Lower lobe of right lung (tissue), 2 donors: ENCODE measurements at regions not wholly inside any gene's neighbourhood (a gene's known extent, or its start where the extent isn't known, plus 50 kb on each side); places are given as distances from the start of the nearest gene placed in this dataset.

Experiments used
- ATAC-seq, 2 donors: fragments of 200-7000 bp; cut with Tn5 transposase; one replicate each; pipeline ENCODE4 v1.9.1; 2020 to 2022; ENCODE audit warnings: mild to moderate bottlenecking in 2 of 2, moderate library complexity in 2 of 2
- DNase-seq: peaks from one replicate; pipeline ENCODE4 v3.0.0-alpha.2; 2020
- H3K27ac ChIP-seq: fragments of 200-600 bp; one replicate; pipeline ENCODE4 v1.8.0; 2022
- H3K27me3 ChIP-seq: fragments of 200-600 bp; one replicate; pipeline ENCODE4 v1.8.0; 2022; ENCODE audit warnings: low read depth
- H3K36me3 ChIP-seq: fragments of 200-600 bp; one replicate; pipeline ENCODE4 v1.8.0; 2022; ENCODE audit warnings: mild to moderate bottlenecking
- H3K4me1 ChIP-seq: fragments of 200-600 bp; one replicate; pipeline ENCODE4 v1.8.0; 2022
- H3K4me3 ChIP-seq: fragments of 200-600 bp; one replicate; pipeline ENCODE4 v1.8.0; 2022; ENCODE audit warnings: mild to moderate bottlenecking
- H3K9me3 ChIP-seq: fragments of 200-600 bp; one replicate; pipeline ENCODE4 v1.8.0; 2022
- intact Hi-C: fragments of 100-400 bp; cut with DNase I; formaldehyde crosslinking; loops from one replicate; pipeline ENCODE4 v1.11.0; 2022
- TF ChIP-seq, protein P1 (sequence below): fragments of 200-600 bp; IDR thresholded peaks from one replicate; pipeline ENCODE4 v1.8.0; 2022; ENCODE audit warnings: antibody characterized with exemption, mild to moderate bottlenecking
- donor health status: DM: no; HTN: yes; CAD: no; lungs with severe emphysema.

DNA sequence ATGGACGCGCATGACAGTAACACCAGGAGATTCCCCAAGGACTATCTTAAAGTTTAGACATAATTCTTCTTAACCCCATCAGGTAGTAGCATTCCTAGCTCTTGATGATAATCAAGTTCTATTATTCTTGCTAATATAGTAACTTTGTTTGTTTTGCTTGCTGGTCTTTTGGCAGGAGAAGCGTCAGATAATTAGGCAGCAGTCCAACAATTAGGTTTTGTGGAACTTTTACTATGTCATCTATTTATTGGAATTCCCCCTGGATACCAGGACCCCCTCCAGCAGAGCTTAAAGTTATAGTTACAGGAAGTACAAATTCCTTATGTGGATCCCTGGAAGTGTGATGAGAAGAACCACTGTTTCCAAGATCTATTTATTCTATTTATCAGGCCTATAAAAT is 1138.0 kb upstream of the FAM98A start:
- Histone ChIP-seq H3K4me3 (no peak overlapping the region), H3K27ac (no peak overlapping the region), H3K36me3 (no peaks in the 10 kb centered on the region), H3K27me3 (no peaks in the 10 kb centered on the region), H3K4me1 (no peaks in the 10 kb centered on the region), H3K9me3 (no peaks in the 10 kb centered on the region)
- DNase-seq (no peak), ATAC-seq (no peak)
- intact Hi-C loops, result no loop called here
- TF ChIP-seq, protein P1, sequence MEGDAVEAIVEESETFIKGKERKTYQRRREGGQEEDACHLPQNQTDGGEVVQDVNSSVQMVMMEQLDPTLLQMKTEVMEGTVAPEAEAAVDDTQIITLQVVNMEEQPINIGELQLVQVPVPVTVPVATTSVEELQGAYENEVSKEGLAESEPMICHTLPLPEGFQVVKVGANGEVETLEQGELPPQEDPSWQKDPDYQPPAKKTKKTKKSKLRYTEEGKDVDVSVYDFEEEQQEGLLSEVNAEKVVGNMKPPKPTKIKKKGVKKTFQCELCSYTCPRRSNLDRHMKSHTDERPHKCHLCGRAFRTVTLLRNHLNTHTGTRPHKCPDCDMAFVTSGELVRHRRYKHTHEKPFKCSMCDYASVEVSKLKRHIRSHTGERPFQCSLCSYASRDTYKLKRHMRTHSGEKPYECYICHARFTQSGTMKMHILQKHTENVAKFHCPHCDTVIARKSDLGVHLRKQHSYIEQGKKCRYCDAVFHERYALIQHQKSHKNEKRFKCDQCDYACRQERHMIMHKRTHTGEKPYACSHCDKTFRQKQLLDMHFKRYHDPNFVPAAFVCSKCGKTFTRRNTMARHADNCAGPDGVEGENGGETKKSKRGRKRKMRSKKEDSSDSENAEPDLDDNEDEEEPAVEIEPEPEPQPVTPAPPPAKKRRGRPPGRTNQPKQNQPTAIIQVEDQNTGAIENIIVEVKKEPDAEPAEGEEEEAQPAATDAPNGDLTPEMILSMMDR, result no peak

DNA sequence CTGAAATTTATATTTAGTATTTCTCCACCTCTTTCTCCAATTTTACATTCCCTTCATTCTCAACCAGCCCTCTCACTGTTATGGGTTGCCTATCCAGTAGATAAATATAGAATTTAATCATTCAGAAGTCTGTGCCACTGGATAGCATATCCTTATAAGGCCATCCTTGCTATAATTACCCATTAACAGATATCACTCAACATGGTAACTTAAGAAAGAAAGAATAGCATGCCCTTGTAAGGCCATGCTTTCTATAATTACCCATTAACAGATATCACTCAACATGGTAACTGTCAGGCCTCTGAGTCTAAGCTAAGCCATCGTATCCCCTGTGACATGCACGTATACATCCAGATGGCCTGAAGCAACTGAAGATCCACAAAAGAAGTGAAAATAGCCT is 1137.4 kb upstream of the FAM98A start:
- no peaks in the 10 kb centered on the region for H3K27me3 ChIP-seq
- H3K36me3 ChIP-seq, result no peaks in the 10 kb centered on the region
- intact Hi-C loops, result no loop called here
- H3K27ac ChIP-seq, result no peak overlapping the region
- no peaks in the 10 kb centered on the region for H3K9me3 ChIP-seq
- ATAC-seq (no peak), DNase-seq (no peak)
- TF ChIP-seq, protein P1, result no peak
- no peaks in the 10 kb centered on the region for H3K4me1 ChIP-seq
- no peak overlapping the region for H3K4me3 ChIP-seq

DNA sequence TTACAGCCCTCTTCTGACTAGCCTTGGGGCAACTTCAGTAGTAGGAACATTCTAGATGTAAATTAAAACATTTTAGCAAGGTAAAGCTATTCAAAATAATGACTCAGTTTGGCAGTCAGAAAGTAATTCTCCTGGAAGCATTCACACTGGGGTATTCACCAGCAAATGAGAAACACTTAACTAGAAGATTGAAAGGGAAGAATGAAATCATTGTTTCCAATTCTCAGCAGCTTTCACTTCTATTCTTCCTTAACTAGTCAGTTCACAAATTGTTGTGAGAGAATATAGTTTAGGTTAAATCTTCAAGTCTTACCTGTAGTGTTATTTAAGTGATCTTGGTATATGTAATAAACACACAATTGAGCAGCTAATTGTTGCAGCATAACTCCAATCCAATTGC is 1135.6 kb upstream of the FAM98A start:
- Histone ChIP-seq H3K4me3 (no peak overlapping the region), H3K27ac (no peak overlapping the region), H3K27me3 (no peaks in the 10 kb centered on the region), H3K36me3 (no peaks in the 10 kb centered on the region), H3K4me1 (no peaks in the 10 kb centered on the region), H3K9me3 (no peaks in the 10 kb centered on the region)
- no peak for DNase-seq
- ATAC-seq, result no peak
- intact Hi-C loops, result no loop called here
- TF ChIP-seq, protein P1, result no peak

DNA sequence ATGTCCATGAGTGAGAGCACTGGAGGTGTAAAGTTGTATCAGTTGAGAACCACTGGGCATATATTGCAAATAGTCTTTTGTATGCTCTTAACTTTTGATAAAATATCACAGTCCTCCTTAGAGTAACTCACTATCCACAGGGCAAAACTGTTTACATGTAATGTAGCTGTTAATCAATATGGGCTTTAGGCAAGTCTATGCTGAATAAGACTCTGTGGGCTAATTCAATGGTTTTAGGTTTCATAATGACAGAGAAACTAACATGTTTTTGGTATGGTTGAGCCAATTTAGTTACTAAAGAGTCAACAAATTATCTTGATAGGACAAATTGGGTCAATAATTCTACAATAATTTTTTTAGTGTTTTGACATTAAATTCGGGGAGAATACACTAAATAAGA is 1134.9 kb upstream of the FAM98A start:
- no peaks in the 10 kb centered on the region for H3K4me1 ChIP-seq

DNA sequence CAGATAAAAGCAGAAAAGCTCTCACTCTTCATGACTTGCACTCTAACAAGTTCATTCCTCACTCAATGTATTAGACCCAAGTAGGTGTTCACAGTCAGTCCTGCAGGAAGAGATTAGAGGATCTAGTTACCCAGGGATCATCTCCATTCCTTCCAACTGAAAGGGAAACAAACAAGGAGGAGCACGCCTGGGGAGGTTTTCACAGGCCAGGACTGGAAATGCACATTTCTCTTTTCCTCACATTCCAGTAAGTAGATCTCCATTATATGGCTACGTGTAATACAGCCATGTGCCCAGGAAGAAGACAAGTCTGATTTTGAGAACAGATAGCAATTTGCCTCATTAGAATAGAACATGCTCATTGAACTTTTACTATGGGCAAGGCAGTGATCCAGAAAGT is 1132.2 kb upstream of the FAM98A start:
- TF ChIP-seq, protein P1, result no peak
- H3K27ac ChIP-seq, result no peak overlapping the region
- no peaks in the 10 kb centered on the region for H3K4me1 ChIP-seq
- intact Hi-C loops, result no loop called here
- H3K9me3 ChIP-seq, result no peaks in the 10 kb centered on the region
- no peak overlapping the region for H3K4me3 ChIP-seq
- ATAC-seq (no peak), DNase-seq (no peak)
- H3K36me3 ChIP-seq, result no peaks in the 10 kb centered on the region
- H3K27me3 ChIP-seq, result no peaks in the 10 kb centered on the region

More for the DNA sequence above, 1134.9 kb upstream of the FAM98A start:
- Histone ChIP-seq H3K27me3 (no peaks in the 10 kb centered on the region), H3K36me3 (no peaks in the 10 kb centered on the region), H3K9me3 (no peaks in the 10 kb centered on the region), H3K27ac (no peak overlapping the region), H3K4me3 (no peak overlapping the region)
- TF ChIP-seq, protein P1, result no peak
- ATAC-seq, result no peak
- intact Hi-C loops, result no loop called here
- DNase-seq, result no peak

DNA sequence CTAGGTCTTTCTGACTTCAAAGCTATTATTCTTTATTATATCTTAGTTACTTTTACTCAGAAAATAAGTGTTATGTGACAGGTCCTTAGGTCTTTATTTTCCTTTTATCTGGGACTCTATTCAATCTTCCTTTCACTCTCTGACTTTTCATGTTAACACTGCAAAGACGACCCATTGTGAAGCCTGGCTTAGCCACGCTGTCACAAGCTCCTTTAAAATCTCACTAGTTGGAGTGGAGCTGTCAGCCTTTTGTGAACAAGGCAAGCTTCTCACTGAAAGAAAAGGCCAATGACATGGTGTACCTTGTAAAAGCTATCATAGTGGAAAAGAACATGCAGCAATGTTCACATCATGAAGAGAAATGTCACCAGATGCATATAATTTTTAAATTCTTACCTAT is 1130.7 kb upstream of the FAM98A start:
- TF ChIP-seq, protein P1, result no peak
- Histone ChIP-seq H3K4me3 (no peak overlapping the region), H3K36me3 (no peaks in the 10 kb centered on the region), H3K27me3 (no peaks in the 10 kb centered on the region), H3K9me3 (no peaks in the 10 kb centered on the region), H3K4me1 (no peaks in the 10 kb centered on the region), H3K27ac (no peak overlapping the region)
- ATAC-seq, result no peak
- no peak for DNase-seq
- intact Hi-C loops, result no loop called here
